ENCODE measurements at regions not wholly inside any gene's neighbourhood (a gene's known extent, or its start where the extent isn't known, plus 50 kb on each side); places are given as distances from the start of the nearest gene placed in this dataset.

DNA sequence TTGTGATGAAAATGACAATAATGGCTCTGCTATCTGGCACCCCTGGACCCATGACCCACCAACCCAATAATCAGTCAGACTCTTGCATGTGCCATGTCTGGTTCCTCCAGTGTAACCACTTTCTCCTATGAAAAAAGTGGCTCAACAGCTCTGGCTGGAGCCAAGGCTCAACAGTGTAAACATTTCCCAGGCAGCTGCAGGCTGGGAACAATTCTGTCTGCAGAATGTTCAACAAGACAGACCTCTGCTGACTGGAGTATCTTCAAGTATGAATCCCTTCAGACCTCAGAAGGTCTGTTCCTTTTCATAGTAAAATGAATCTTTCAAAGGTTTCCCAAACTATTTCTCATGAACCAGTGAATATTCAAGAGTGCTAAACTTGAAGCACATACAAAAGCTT lies 410.1 kb upstream of the HTR2A start:
- no peak overlapping the region for H3K4me3 Mint-ChIP-seq

GRCh38 chr13:47303626-47304025 lies 406.8 kb upstream of the HTR2A start:
- Histone ChIP-seq H3K4me1 (ENCODE audit: insufficient read depth, low read length) (no peaks in the 10 kb centered on the region), H3K4me3 (ENCODE audit: low read length) (no peak overlapping the region), H3K27me3 (ENCODE audit: insufficient read depth, low read length, poor library complexity, severe bottlenecking) (no peaks in the 10 kb centered on the region), H3K9me3 (ENCODE audit: low read length) (no peaks in the 10 kb centered on the region), H3K36me3 (ENCODE audit: insufficient read depth, low read length) (no peaks in the 10 kb centered on the region), H3K27ac (ENCODE audit: low read depth, low read length) (no peak overlapping the region)
- H3K9me3 Mint-ChIP-seq = peaks cover 0 to 17% (median 4%) of the 10 kb centered on the region in 5 donors
- H3K4me3 Mint-ChIP-seq = no peak overlapping the region
- no peak for DNase-seq
- no peaks in the 10 kb centered on the region for H3K36me3 Mint-ChIP-seq
- H3K27ac Mint-ChIP-seq = no peak overlapping the region
- ChIA-PET CTCF (no interaction called here), POLR2A (no interaction called here)
- no peaks in the 10 kb centered on the region for H3K4me1 Mint-ChIP-seq
- peaks cover 0 to 2% of the 10 kb centered on the region in 2 donors for H3K27me3 Mint-ChIP-seq

More for the DNA sequence above, 410.1 kb upstream of the HTR2A start:
- Mint-ChIP-seq H3K4me1 (no peaks in the 10 kb centered on the region), H3K9me3 (peaks cover 2 to 11% (median 7%) of the 10 kb centered on the region in 5 donors), H3K27ac (no peak overlapping the region), H3K36me3 (peaks cover 0 to 1% (median 0%) of the 10 kb centered on the region in 3 donors), H3K27me3 (no peaks in the 10 kb centered on the region)
- H3K4me3 ChIP-seq (ENCODE audit: low read length) = no peak overlapping the region
- no peaks in the 10 kb centered on the region for H3K4me1 ChIP-seq (ENCODE audit: insufficient read depth, low read length)
- no peaks in the 10 kb centered on the region for H3K27me3 ChIP-seq (ENCODE audit: insufficient read depth, low read length, poor library complexity, severe bottlenecking)
- H3K9me3 ChIP-seq (ENCODE audit: low read length) = no peaks in the 10 kb centered on the region
- CTCF ChIA-PET = no interaction called here
- H3K36me3 ChIP-seq (ENCODE audit: insufficient read depth, low read length) = no peaks in the 10 kb centered on the region
- POLR2A ChIA-PET = no interaction called here
- no peak overlapping the region for H3K27ac ChIP-seq (ENCODE audit: low read depth, low read length)
- no peak for DNase-seq

DNA sequence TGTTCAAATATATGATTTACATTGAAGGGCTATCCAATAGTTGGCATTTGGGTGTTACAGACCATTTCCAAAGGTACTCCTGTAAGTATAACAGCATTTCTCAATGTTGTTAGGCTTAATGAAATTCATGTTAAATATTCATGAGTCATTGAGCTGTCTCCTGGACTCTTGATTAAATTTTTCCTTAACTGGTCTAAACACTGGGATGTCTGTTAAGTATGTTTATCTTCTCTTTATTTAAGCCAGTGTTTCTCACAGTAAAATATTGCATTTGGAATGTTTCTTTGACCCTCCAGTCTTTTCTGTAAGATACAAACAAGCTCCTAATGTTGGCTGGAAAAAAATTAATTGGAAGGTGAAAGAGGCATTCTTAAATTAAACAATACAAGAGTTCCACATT lies 402.5 kb upstream of the HTR2A start:
- no peak for DNase-seq
- H3K4me1 ChIP-seq (ENCODE audit: insufficient read depth, low read length) = no peaks in the 10 kb centered on the region
- Mint-ChIP-seq H3K4me3 (no peak overlapping the region), H3K36me3 (no peaks in the 10 kb centered on the region), H3K27me3 (peaks cover 0 to 2% of the 10 kb centered on the region in 2 donors), H3K9me3 (peaks cover 0 to 15% (median 3%) of the 10 kb centered on the region in 5 donors), H3K4me1 (no peaks in the 10 kb centered on the region), H3K27ac (no peak overlapping the region)
- ChIA-PET CTCF (no interaction called here), POLR2A (no interaction called here)
- H3K4me3 ChIP-seq (ENCODE audit: low read length) = no peak overlapping the region
- no peak overlapping the region for H3K27ac ChIP-seq (ENCODE audit: low read depth, low read length)
- no peaks in the 10 kb centered on the region for H3K36me3 ChIP-seq (ENCODE audit: insufficient read depth, low read length)
- no peaks in the 10 kb centered on the region for H3K9me3 ChIP-seq (ENCODE audit: low read length)
- H3K27me3 ChIP-seq (ENCODE audit: insufficient read depth, low read length, poor library complexity, severe bottlenecking) = no peaks in the 10 kb centered on the region

- Mint-ChIP-seq H3K27me3 (peaks cover 0 to 2% of the 10 kb centered on the region in 2 donors), H3K36me3 (no peaks in the 10 kb centered on the region), H3K9me3 (peaks cover 0 to 15% (median 3%) of the 10 kb centered on the region in 5 donors), H3K4me1 (no peaks in the 10 kb centered on the region), H3K27ac (no peak overlapping the region), H3K4me3 (no peak overlapping the region)
- ChIA-PET POLR2A (no interaction called here), CTCF (no interaction called here)
- Histone ChIP-seq H3K9me3 (ENCODE audit: low read length) (no peaks in the 10 kb centered on the region), H3K4me3 (ENCODE audit: low read length) (no peak overlapping the region), H3K27ac (ENCODE audit: low read depth, low read length) (no peak overlapping the region), H3K27me3 (ENCODE audit: insufficient read depth, low read length, poor library complexity, severe bottlenecking) (no peaks in the 10 kb centered on the region), H3K4me1 (ENCODE audit: insufficient read depth, low read length) (no peaks in the 10 kb centered on the region), H3K36me3 (ENCODE audit: insufficient read depth, low read length) (no peaks in the 10 kb centered on the region)
- no peak for DNase-seq
Measured at GRCh38 chr13:47298506-47298905, 401.7 kb upstream of the HTR2A start.

- Mint-ChIP-seq H3K27ac (no peak overlapping the region), H3K9me3 (peaks cover 0 to 3% (median 0%) of the 10 kb centered on the region in 5 donors), H3K36me3 (no peaks in the 10 kb centered on the region), H3K27me3 (no peaks in the 10 kb centered on the region), H3K4me3 (no peak overlapping the region), H3K4me1 (no peaks in the 10 kb centered on the region)
- DNase-seq = no peak
- H3K4me1 ChIP-seq (ENCODE audit: insufficient read depth, low read length) = no peaks in the 10 kb centered on the region
- no peaks in the 10 kb centered on the region for H3K9me3 ChIP-seq (ENCODE audit: low read length)
- ChIA-PET POLR2A (no interaction called here), CTCF (no interaction called here)
- H3K36me3 ChIP-seq (ENCODE audit: insufficient read depth, low read length) = no peaks in the 10 kb centered on the region
- H3K4me3 ChIP-seq (ENCODE audit: low read length) = no peak overlapping the region
- H3K27me3 ChIP-seq (ENCODE audit: insufficient read depth, low read length, poor library complexity, severe bottlenecking) = no peaks in the 10 kb centered on the region
- no peak overlapping the region for H3K27ac ChIP-seq (ENCODE audit: low read depth, low read length)
Measured at GRCh38 chr13:47294691-47295090, 397.8 kb upstream of the HTR2A start.

DNA sequence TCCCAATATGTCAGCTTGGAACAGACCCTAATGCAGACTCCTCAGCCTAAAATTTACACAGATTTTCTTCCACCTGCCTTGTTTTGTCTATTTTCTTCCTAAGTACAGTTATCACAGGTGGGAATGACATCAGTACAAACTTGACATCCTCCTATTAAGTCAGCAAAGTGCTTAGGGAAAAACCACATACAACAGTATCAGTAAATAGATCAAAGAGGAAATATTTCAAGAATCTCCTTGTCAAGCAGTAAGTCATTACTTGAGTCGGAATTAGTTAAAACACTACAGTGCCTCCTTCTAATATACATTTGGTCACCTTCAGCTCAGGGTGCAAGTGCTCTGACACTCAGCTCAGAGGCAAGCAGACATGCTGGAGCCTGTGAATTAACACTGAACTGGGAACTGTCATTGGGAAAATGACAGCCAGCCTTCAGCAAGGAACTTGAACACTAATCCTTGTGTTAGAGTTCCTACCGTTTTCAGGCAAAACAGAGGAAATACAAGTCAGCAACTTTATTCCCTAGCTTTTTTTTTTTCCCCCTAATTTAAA lies 394.3 kb upstream of the HTR2A start:
- Mint-ChIP-seq H3K27me3 (no peaks in the 10 kb centered on the region), H3K9me3 (no peaks in the 10 kb centered on the region), H3K36me3 (no peaks in the 10 kb centered on the region), H3K4me1 (no peaks in the 10 kb centered on the region), H3K4me3 (no peak overlapping the region), H3K27ac (no peak overlapping the region)
- Histone ChIP-seq H3K9me3 (ENCODE audit: low read length) (no peaks in the 10 kb centered on the region), H3K27ac (ENCODE audit: low read depth, low read length) (no peak overlapping the region), H3K4me3 (ENCODE audit: low read length) (no peak overlapping the region), H3K27me3 (ENCODE audit: insufficient read depth, low read length, poor library complexity, severe bottlenecking) (no peaks in the 10 kb centered on the region), H3K4me1 (ENCODE audit: insufficient read depth, low read length) (no peaks in the 10 kb centered on the region), H3K36me3 (ENCODE audit: insufficient read depth, low read length) (no peaks in the 10 kb centered on the region)
- ChIA-PET CTCF (no interaction called here), POLR2A (no interaction called here)
- no peak for DNase-seq

- H3K4me3 ChIP-seq (ENCODE audit: low read length) = no peak overlapping the region
- H3K27ac ChIP-seq (ENCODE audit: low read depth, low read length) = no peak overlapping the region
- Mint-ChIP-seq H3K27me3 (no peaks in the 10 kb centered on the region), H3K4me1 (no peaks in the 10 kb centered on the region), H3K9me3 (no peaks in the 10 kb centered on the region), H3K27ac (no peak overlapping the region), H3K4me3 (no peak overlapping the region), H3K36me3 (no peaks in the 10 kb centered on the region)
- no peaks in the 10 kb centered on the region for H3K27me3 ChIP-seq (ENCODE audit: insufficient read depth, low read length, poor library complexity, severe bottlenecking)
- DNase-seq = no peak
- no peaks in the 10 kb centered on the region for H3K9me3 ChIP-seq (ENCODE audit: low read length)
- CTCF ChIA-PET = no interaction called here
- no peaks in the 10 kb centered on the region for H3K36me3 ChIP-seq (ENCODE audit: insufficient read depth, low read length)
- POLR2A ChIA-PET = no interaction called here
- H3K4me1 ChIP-seq (ENCODE audit: insufficient read depth, low read length) = no peaks in the 10 kb centered on the region
Measured at GRCh38 chr13:47289567-47289966, 392.7 kb upstream of the HTR2A start.

- Mint-ChIP-seq H3K4me3 (no peak overlapping the region), H3K36me3 (no peaks in the 10 kb centered on the region), H3K9me3 (no peaks in the 10 kb centered on the region), H3K4me1 (no peaks in the 10 kb centered on the region), H3K27ac (no peak overlapping the region), H3K27me3 (no peaks in the 10 kb centered on the region)
- POLR2A ChIA-PET = no interaction called here
- Histone ChIP-seq H3K27ac (ENCODE audit: low read depth, low read length) (no peak overlapping the region), H3K27me3 (ENCODE audit: insufficient read depth, low read length, poor library complexity, severe bottlenecking) (no peaks in the 10 kb centered on the region), H3K4me3 (ENCODE audit: low read length) (no peak overlapping the region), H3K36me3 (ENCODE audit: insufficient read depth, low read length) (no peaks in the 10 kb centered on the region), H3K9me3 (ENCODE audit: low read length) (no peaks in the 10 kb centered on the region), H3K4me1 (ENCODE audit: insufficient read depth, low read length) (no peaks in the 10 kb centered on the region)
- CTCF ChIA-PET = no interaction called here
- no peak for DNase-seq
Measured at GRCh38 chr13:47288546-47288945, 391.7 kb upstream of the HTR2A start.

- H3K4me3 ChIP-seq (ENCODE audit: low read length) = no peak overlapping the region
- H3K27ac Mint-ChIP-seq = no peak overlapping the region
- H3K4me1 Mint-ChIP-seq = no peaks in the 10 kb centered on the region
- H3K4me3 Mint-ChIP-seq = no peak overlapping the region
- no peak overlapping the region for H3K27ac ChIP-seq (ENCODE audit: low read depth, low read length)
- DNase-seq = no peak
- no peaks in the 10 kb centered on the region for H3K9me3 ChIP-seq (ENCODE audit: low read length)
- no peaks in the 10 kb centered on the region for H3K36me3 ChIP-seq (ENCODE audit: insufficient read depth, low read length)
- H3K27me3 Mint-ChIP-seq = no peaks in the 10 kb centered on the region
- H3K36me3 Mint-ChIP-seq = no peaks in the 10 kb centered on the region
- H3K27me3 ChIP-seq (ENCODE audit: insufficient read depth, low read length, poor library complexity, severe bottlenecking) = no peaks in the 10 kb centered on the region
- H3K9me3 Mint-ChIP-seq = no peaks in the 10 kb centered on the region
- CTCF ChIA-PET = no interaction called here
- no peaks in the 10 kb centered on the region for H3K4me1 ChIP-seq (ENCODE audit: insufficient read depth, low read length)
- POLR2A ChIA-PET = no interaction called here
Measured at GRCh38 chr13:47287291-47287751, 390.5 kb upstream of the HTR2A start.

All from CD8-positive, alpha-beta memory T cell (primary cell).